HG03520 (cell line): ENCODE measurements at regions not wholly inside any gene's neighbourhood (a gene's known extent, or its start where the extent isn't known, plus 50 kb on each side); places are given as distances from the start of the nearest gene placed in this dataset.

Source experiments
- ATAC-seq: cut with Tn5 transposase; IDR thresholded peaks from one replicate; pipeline ENCODE4 v1.9.1; 2021; ENCODE audit warnings: mild to moderate bottlenecking, moderate library complexity; ENCODE audit not compliant: unreplicated experiment

DNA sequence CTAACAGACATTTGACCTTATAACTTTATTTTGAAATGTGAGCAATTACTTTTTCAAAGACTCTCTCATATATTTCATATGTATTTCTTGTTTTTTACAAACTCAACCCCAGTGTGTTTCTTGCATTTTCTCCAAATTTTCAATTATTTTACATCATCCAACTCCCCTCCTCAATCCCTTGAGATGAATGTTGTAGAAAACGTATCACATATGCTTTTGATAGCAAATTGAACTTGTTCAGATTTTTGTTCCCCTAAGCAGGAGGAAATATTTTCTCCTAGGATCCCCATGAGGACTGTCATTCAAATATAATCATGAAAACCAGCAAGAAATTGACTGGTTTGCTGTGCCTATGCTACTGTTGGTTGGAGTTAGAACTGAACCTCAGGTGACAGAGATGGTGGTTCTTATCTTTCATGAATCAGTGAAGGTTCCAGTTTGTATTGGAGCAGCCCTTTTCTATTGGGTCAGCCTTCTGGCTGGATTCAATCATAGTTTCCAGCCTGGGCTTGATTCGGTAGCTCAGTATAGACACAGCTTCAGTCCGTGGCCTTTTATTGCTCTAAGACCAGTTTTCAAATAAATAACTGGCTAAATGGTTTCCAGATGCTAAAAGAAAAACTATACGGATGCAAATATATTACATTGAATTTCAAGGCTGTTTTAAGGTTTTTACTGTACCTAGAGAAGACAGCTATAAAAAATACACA, 591.0 kb downstream of the EPHA4 start:
- no peak for ATAC-seq

DNA sequence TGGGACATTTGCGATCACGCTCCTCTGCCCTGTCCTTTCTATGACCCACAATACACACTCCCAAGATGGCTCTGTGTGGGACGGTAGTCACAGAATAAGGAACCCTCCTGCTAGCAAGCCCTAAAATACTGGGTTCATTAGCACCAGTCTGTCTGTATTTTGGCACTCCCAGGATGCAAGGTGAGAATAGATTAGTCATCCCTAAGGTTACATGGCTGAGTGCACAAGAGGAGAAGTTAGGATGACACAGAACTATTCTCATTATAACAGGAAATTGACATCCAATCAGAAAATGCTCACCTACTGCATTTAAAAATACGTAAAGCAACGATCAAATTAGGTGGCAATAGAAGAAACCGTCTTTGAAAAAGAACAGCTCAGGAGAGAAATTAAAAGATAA, 590.2 kb downstream of the EPHA4 start:
- ATAC-seq: no peak

DNA sequence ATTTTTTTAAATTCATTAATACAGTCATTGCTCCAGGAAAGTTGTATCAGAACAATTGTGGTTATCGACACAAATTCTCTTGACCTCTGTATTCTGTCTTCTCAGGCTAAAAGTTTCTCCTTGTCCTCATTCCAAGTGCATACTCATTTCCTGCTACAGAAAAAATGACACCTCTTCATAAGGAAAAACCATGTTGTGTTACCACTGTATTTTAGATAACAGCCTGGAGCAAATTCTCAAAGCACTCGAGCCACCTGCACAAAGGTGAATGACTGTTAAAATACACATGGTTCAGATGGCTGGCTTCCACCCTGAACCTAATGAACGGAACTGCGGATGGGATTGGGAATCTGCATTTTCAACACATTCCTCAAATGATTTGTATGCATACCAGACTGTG, 586.5 kb downstream of the EPHA4 start:
- no peak for ATAC-seq

DNA sequence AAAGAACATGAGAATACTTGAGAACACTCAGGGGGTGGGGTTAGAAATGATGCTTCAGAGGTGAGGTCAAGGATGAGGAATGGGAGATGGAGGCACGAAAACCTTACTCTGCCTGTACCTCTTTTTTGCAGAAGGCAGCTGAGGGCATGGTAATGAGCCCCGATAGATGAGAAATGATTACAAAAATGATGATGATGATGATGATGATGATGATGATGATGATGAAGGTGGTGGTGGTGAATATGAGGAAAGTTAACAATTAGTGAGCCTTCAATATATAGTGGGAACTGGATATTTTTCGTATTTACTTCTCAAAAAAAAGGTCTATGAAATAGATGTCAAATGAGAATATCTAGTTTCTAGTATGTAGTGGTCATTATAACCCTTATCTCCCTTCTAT, 584.3 kb downstream of the EPHA4 start:
- ATAC-seq: no peak

DNA sequence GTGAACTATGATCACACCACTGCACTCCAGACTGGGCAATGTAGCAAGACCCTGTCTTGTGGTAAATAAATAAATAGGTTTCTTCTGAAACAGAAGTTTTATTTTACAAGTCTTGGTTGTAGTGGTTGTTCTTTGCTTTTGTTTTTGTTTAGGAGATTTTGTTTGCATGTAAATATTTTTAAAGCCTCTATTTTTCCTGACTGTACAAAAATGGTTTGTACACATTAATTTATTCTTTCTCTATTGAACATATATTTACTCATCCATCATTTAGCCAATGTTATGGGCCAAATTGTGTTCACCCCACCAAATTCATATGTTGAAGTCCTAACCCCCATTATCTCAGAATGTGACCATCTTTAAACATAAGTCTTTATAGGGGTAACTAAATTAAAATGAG, 580.1 kb downstream of the EPHA4 start:
- no peak for ATAC-seq

DNA sequence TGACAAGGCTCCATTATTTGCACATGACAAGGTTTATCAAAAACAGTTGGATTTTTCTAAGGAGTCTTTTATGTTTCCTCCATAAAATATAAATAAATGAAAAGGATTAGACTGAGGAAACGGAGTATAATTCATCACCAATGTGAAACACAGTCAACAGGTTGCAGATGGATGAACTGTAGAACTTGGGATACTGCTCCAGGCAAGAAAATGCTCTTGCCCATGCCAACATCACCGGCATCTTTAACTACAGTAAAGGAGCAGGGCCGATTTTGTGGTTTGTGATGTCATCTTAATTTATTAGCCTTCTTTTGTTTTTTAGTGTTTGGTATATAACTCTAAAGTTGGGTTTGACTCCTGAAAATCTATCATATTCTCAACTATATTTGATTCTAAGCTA, 577.3 kb downstream of the EPHA4 start:
- no peak for ATAC-seq

DNA sequence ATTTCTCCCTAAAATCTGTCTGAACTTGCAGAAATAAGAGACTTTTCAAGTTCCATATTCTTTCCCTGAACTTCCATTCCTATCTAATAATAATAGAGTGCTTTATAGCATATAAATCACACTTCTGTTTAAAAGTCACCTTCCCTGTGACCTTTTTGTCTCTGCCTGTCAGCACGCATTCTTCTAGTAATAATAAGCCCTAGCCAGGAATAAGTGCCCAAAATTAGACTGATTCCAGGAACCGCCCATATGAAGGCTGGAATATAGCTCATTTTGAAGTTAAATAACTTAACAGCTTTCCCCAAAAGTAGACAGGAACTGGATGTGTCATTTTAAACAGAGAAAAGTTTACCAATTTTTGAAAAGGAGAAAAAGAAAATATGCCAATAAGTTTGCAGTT, 576.5 kb downstream of the EPHA4 start:
- ATAC-seq: no peak

DNA sequence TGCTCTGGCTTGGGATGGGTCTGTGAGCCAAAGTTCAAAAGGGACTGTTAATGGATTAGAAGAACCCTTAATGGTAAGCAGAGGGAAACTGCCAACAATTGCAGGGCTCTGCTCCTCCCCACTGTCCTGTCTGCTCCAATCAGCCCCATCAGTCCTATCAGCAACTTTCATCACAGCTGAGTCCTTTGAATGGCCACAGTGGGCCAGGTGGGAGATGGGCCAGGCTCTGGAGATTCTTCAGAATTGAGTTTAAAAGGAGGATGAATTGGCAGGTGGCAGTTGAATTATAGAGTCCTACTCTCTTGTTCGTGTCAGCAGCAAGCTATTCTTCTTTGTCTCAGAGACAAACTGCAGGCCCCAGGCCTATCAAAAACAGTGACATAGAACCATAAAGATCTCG, 573.9 kb downstream of the EPHA4 start:
- ATAC-seq: no peak

DNA sequence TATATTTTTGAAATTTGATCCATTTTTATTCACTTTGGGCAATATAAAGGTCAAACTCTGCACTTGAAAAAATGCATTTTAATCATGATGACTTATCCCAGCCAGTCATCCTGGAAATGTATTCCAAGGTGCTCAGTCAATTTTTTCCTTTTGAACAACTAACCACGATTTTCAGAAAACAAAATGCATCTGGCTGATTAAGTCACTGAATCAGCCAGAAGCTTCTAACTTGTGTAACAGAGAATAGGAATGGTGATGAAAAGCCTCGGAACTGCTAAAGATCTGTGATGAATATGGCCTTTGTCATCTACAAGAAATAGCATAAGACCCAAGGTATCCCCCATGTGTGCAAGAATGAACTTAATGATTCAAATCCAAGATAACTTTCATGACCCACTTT, 572.7 kb downstream of the EPHA4 start:
- no peak for ATAC-seq

DNA sequence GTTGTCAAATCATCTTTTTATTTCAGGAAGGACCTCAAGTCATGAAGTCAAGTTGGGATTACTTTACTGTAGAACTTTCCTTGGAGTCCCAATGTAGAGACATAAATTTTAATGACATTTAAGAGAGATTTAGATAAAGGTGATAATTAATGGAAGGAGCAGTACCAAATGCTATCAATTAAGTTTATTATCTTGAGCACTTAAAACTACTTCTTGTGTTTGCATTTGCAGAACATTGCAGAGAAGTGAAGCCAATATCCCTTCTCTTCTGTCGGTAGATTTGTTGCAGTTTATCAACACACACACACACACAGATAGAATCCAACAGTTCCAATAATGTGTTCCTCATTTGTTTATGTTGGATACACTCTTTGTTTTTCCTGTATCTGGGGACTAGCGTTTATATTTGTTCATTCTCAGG, 570.7 kb downstream of the EPHA4 start:
- no peak for ATAC-seq

DNA sequence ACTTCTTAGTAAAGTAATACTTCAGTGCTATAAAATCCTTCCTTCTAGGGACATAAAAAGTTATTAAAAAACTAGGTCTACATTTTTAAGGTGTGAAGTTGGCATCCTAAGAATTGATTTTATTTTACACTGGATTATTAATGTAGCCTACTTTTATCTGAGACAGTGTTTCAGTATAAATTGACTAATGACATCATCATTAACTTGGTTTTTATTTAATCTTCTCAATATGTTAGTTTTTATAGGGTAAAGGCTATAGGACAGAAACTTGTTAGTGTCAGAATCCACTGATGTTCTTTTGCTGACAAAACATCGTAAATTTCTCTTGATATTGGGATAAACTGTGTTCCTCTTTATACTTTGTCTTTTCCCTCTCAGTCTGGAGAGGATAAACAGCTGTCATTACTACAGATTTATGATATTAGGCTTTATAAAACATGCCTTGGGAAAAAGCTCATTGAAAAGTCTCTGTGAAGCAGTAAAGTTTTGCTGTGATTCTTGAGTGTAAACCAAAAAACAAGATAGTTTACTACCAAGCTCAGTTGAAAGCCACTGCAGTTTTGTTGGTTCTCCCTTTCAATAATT, 569.9 kb downstream of the EPHA4 start:
- ATAC-seq: no peak

DNA sequence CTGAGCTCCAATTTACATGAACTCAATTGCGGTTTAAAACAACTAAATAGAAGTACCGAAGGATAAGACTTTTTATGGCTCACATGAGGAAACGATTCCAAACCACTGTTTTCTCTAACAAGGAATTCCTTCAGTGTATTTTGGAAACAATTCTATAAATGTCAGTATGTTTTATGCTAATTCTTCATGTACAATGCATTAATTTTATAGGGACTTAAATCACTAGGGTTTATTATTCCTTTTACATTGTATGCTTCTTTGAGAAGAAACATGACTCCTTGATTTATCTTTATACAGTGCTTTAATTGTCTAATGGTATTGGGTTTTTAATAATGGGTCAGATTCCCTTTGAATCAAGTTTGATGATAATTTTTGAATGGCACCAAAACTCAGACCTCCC, 566.8 kb downstream of the EPHA4 start:
- ATAC-seq: no peak

DNA sequence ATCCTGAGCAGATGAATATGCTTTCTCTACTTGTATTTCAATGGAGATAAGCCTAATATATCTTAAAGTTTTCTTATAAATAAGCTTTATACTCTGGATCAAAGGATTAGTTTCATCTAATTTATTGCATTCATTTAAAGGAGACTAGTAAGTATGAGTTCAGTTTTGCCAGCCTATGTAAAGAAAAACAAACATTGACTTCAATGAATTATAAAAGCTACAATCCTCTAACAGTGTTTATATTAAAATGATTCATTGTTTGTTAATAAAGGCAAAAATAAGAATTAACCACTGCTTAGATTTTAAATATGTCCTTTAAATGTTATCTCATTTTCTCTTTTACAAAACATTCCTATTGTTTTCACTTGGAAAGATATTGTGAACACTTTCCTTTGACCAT, 566.0 kb downstream of the EPHA4 start:
- ATAC-seq: no peak

DNA sequence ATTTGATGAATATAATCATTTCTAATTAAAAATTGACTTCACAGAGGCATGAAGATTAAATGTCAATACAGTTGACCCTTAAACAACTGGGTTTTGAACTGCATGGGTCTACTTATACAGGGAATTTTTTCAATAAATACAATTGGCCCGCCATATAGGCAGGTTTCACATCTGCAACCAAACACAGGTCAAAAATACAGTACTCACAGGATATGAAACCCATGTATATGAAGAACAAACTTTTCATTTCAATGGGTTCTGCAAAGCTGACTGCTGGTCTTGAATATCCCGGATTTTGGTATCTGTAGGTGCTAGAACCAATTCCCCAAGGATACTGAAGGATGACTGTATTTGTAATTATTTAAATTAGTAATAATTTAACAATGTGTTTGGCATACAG, 555.6 kb downstream of the EPHA4 start:
- ATAC-seq: no peak

DNA sequence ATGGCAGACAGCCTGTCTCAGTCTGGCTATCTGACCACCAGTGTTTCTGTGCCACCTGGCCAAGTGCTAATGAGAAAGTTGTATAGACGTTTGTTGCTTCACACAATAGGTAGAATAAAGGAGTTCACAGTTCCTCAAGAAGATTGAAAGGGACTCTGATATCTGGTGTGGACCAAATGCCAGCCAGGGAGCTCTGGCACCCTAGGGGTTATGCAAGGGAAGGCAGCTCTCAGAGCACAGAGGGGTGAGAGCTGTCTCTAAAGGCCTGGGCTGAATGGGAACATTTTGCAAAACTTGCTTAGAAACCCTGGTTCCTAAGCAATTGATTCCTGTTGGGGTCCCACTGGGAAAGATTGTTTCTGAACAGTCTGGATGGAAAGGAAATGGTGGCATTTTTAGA, 553.8 kb downstream of the EPHA4 start:
- no peak for ATAC-seq

DNA sequence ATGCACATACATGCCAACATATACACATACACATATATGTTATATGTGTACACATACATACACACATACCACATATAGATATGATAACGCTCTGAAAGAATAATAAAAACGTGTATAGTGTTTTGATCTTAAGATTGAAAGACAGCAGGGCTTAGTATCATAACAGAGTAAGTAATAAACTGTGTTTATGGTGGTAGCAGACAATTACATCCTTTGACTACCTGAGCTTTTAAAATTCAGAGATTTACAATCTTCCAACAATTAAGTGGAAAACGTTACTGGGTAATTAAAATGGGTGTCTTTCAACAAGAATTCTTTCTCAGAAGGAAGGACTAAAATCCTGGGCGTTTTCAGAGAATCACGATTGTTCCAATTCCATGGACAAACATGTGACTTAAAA, 552.4 kb downstream of the EPHA4 start:
- ATAC-seq: no peak

DNA sequence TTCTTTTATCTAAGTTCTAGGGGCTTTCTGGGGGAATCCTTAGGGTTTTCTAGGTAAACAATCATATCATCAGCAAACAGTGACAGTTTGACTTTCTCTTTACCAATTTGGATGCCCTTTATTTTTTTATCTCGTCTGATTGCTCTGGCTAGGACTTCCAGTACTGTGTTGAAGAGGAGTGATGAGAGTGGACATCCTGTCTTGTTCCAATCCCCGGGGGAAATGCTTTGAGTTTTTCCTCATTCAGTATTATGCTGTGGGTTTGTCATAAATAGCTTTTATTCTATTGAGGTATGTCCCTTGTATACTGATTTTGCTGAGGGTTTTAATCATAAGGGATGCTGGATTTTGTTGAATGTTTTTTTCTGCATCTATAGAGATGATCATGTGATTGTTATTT, 549.5 kb downstream of the EPHA4 start:
- ATAC-seq: no peak

DNA sequence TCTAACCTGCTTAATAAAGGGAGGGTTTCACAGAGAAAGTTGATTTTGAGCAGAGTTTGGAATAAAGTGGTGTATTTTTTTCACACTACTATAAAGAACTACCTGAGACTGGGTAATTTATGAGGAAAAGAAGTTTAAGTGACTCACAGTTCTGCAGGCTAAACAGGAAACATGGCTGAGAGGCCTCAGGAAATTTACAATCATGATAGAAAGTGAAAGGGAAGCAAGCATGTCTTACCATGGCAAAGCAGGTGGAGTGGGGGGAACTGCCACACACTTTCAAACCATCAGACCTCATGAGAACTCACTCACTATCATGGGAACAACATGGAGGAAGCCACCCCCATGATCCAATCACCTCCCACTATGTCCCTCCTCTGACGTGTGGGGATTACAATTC, 546.7 kb downstream of the EPHA4 start:
- ATAC-seq: no peak

DNA sequence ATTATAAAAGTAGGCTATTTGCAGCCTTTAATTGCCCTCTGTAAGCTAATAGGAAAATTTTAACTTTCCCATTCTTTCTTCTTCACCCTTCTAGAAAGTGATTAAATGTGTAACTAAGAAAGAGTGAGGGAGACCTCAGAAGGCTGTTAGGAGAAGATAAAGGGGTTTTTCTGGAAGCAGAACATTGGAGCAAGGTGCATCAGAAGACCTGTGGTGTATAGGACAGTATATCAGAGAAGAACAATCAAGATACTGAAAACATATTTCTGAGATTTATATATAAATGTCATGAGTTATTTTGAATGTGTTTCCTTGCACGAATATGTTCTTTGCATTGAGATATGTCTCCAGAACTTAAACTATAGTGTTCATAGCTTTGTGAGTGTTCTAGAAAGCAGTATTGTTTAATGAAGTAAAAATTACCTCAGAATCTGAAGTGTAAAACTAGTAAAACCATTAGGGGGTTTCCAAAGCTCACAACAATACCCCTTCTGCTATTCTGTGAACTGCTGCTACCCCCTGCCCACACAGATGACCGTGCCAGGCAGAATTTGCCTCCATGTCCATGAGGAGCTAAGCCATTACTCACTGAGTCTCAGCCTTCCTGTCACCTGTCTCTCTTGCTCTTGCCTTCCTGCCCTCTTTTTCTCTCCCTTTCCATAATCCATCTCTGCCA, 537.9 kb downstream of the EPHA4 start:
- no peak for ATAC-seq

DNA sequence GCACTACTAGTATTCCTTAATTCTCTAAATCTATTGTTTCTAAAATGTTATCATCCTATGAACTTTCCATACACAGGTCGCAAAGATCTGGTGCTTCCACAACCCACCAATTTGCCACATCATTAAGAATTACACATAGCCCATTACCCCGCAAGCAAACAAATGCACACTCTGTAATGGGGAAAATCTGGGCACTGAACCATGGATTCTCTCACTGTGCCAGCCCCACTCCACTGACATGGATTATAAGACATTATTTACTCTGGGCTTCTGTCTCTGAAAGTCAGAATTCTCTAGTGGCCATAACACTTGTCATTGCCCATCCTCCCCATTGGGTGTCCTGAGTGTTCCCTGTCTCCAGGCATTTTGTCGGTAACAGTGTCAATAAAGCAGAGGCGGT, 537.1 kb downstream of the EPHA4 start:
- no peak for ATAC-seq

DNA sequence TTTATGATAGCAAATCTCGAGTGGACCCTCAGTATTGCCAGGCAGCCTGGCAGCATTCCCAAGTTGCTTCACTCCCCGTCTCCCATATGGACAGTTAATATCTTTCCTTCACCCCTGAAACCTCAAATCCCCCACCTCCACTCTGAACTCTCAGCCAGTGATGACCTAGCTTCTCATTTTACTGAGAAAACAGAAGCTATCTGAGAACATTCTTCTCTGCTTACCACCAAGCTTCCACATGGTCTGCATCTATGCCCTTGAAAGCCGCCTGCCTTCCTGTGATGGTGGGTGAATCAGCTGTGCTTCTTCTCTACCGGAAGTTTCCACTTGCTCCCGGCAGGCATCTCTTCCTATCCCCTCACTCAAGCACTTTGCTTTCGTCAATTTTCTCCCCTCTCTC, 529.2 kb downstream of the EPHA4 start:
- no peak for ATAC-seq

DNA sequence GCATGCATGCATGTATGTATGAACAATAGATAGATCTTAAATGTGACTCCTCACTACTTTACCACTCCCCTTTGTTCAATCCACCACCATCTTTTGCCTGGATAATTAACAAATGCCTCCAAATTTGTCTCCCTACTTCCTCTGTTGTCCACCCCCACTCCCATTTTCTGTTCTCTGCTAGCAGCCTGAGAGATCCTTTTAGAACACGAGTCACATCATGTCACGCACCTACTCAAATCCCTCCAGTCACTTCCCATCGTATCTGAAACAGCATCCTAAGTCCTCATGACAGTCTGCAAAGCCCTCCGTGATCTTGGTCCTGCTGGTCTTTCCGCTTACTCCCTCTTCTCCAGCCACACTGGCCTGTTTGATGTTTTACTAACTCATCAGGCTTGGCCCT, 527.3 kb downstream of the EPHA4 start:
- no peak for ATAC-seq
